GM23338 (cell line): ENCODE measurements at regions not wholly inside any gene's neighbourhood (a gene's known extent, or its start where the extent isn't known, plus 50 kb on each side); places are given as distances from the start of the nearest gene placed in this dataset.
A peak's percentile ranks its signal among the peaks of the same experiment; 100 is the strongest.

Source experiments
- ATAC-seq: fragments of 200-7000 bp; cut with Tn5 transposase; 3 replicates; pipeline ENCODE4 v1.9.1; 2020
- DNase-seq: peaks from one replicate; pipeline ENCODE4 v3.0.0-alpha.2; 2015; ENCODE audit warnings: low spot score
- H2AFZ ChIP-seq: fragments of 200-600 bp; sonication (generic); 2 replicates; pipeline ENCODE4 v1.8.0; 2016; ENCODE audit warnings: antibody characterized with exemption, mild to moderate bottlenecking, moderate library complexity
- H3F3A ChIP-seq: fragments of 200-600 bp; sonication (generic); replicated peaks from 2 replicates; pipeline ENCODE4 v1.8.0; 2017; ENCODE audit warnings: antibody characterized with exemption, mixed run types, low read depth
- H3K27ac ChIP-seq: fragments of 200-600 bp; sonication (generic); 2 replicates; pipeline ENCODE4 v1.6.1; 2016; ENCODE audit warnings: low read depth
- H3K27me3 ChIP-seq: fragments of 200-600 bp; sonication (generic); 2 replicates; pipeline ENCODE4 v1.8.0; 2016; ENCODE audit warnings: mild to moderate bottlenecking, mixed run types, moderate library complexity; ENCODE audit not compliant: insufficient read depth
- H3K36me3 ChIP-seq: fragments of 200-600 bp; sonication (generic); 2 replicates; pipeline ENCODE4 v1.8.0; 2016; ENCODE audit warnings: mild to moderate bottlenecking; ENCODE audit not compliant: insufficient read depth
- H3K4me1 ChIP-seq: fragments of 200-600 bp; sonication (generic); 2 replicates; pipeline ENCODE4 v1.8.0; 2016; ENCODE audit warnings: mild to moderate bottlenecking, moderate library complexity; ENCODE audit not compliant: insufficient read depth
- H3K4me2 ChIP-seq: fragments of 200-600 bp; sonication (generic); 2 replicates; pipeline ENCODE4 v1.7.1; 2017; ENCODE audit warnings: mixed run types
- H3K4me3 ChIP-seq: fragments of 200-600 bp; sonication (generic); 2 replicates; pipeline ENCODE4 v1.6.1; 2016; ENCODE audit warnings: mixed run types
- H3K79me2 ChIP-seq: fragments of 200-600 bp; sonication (generic); replicated peaks from 2 replicates; pipeline ENCODE4 v1.8.0; 2017; ENCODE audit warnings: mild to moderate bottlenecking; ENCODE audit not compliant: insufficient read depth
- H3K9me2 ChIP-seq: fragments of 200-600 bp; sonication (generic); 2 replicates; pipeline ENCODE4 v1.8.0; 2017; ENCODE audit not compliant: insufficient read depth
- H4K20me1 ChIP-seq: fragments of 200-600 bp; sonication (generic); replicated peaks from 2 replicates; pipeline ENCODE4 v1.8.0; 2017; ENCODE audit warnings: mild to moderate bottlenecking; ENCODE audit not compliant: insufficient read depth
- H3K27ac Mint-ChIP-seq: 2 replicates; pipeline ENCODE4 v1.8.0; 2020; ENCODE audit warnings: inconsistent platforms, mild to moderate bottlenecking, moderate library complexity, mixed read lengths
- H3K27me3 Mint-ChIP-seq: 3 replicates; pipeline ENCODE4 v1.8.0; 2022; ENCODE audit warnings: low read depth, mild to moderate bottlenecking, moderate library complexity, mixed read lengths, inconsistent platforms; ENCODE audit not compliant: insufficient read depth, poor library complexity
- H3K36me3 Mint-ChIP-seq: 3 replicates; pipeline ENCODE4 v1.8.0; 2021; ENCODE audit warnings: low read depth, mild to moderate bottlenecking, inconsistent platforms, moderate library complexity, mixed read lengths
- H3K4me1 Mint-ChIP-seq: 3 replicates; pipeline ENCODE4 v1.8.0; 2020; ENCODE audit warnings: mild to moderate bottlenecking, inconsistent platforms, mixed read lengths
- H3K4me3 Mint-ChIP-seq: 3 replicates; pipeline ENCODE4 v1.8.0; 2021; ENCODE audit warnings: moderate library complexity, mild to moderate bottlenecking, inconsistent platforms, mixed read lengths
- H3K9me3 Mint-ChIP-seq: 3 replicates; pipeline ENCODE4 v1.8.0; 2020; ENCODE audit warnings: moderate library complexity, mild to moderate bottlenecking, inconsistent platforms, mixed read lengths
- CREB1 ChIP-seq: fragments of 250-450 bp; sonication (Bioruptor Pico); IDR thresholded peaks from 2 replicates; pipeline ENCODE4 v1.5.0; 2020; ENCODE audit warnings: low read depth, mild to moderate bottlenecking, moderate library complexity
- CTCF ChIP-seq, 2 experiments: fragments of 200-600 bp in 1 of 2; sonication (generic) in 1 of 2; conservative IDR thresholded peaks; 2 replicates each; pipeline versions ENCODE4 v1.5.1 to v1.6.1; 2016 to 2017; ENCODE audit warnings: antibody characterized with exemption in 2 of 2, low read depth in 2 of 2, mild to moderate bottlenecking in 2 of 2, moderate library complexity in 1 of 2
- ETS1 ChIP-seq: IDR thresholded peaks from 2 replicates; pipeline ENCODE4 v1.6.1; 2016; ENCODE audit warnings: antibody characterized with exemption
- EZH2 ChIP-seq: fragments of 200-600 bp; sonication (generic); IDR thresholded peaks from one replicate; pipeline ENCODE4 v1.8.0; 2017; ENCODE audit warnings: antibody characterized with exemption, mild to moderate bottlenecking, low read depth; ENCODE audit not compliant: unreplicated experiment
- EZH2phosphoT487 ChIP-seq: fragments of 200-600 bp; sonication (generic); IDR thresholded peaks from one replicate; pipeline ENCODE4 v1.8.1; 2018; ENCODE audit warnings: antibody characterized with exemption; ENCODE audit not compliant: unreplicated experiment
- JUNB ChIP-seq: IDR thresholded peaks from one replicate; pipeline ENCODE4 v1.6.1; 2016; ENCODE audit warnings: antibody characterized with exemption; ENCODE audit not compliant: unreplicated experiment
- NANOG ChIP-seq: IDR thresholded peaks from 2 replicates; pipeline ENCODE4 v1.6.1; 2016; ENCODE audit warnings: antibody characterized with exemption, borderline replicate concordance
- REST ChIP-seq: IDR thresholded peaks from one replicate; pipeline ENCODE4 v1.6.1; 2018; ENCODE audit warnings: antibody characterized with exemption; ENCODE audit not compliant: unreplicated experiment
- STAT1 ChIP-seq: IDR thresholded peaks from one replicate; pipeline ENCODE4 v1.6.1; 2016; ENCODE audit warnings: antibody characterized with exemption; ENCODE audit not compliant: unreplicated experiment
- ZNF114 ChIP-seq: fragments of 250-450 bp; sonication (Bioruptor Pico); IDR thresholded peaks from 2 replicates; pipeline ENCODE4 v1.5.0; 2020; ENCODE audit warnings: mild to moderate bottlenecking, moderate library complexity
- ZNF331 ChIP-seq: fragments of 250-450 bp; sonication (Bioruptor Pico); IDR thresholded peaks from 2 replicates; pipeline ENCODE4 v1.5.0; 2020; ENCODE audit warnings: low read depth, mild to moderate bottlenecking, moderate library complexity
- ZNF462 ChIP-seq: fragments of 250-450 bp; sonication (Bioruptor Pico); IDR thresholded peaks from 2 replicates; pipeline ENCODE4 v1.5.0; 2020; ENCODE audit warnings: mild to moderate bottlenecking, moderate library complexity

GRCh38 chr2:164389411-164389810 is 231.9 kb downstream of the GRB14 start:
- TF ChIP-seq REST (no peak), NANOG (no peak), ZNF331 (CRISPR knock-in tag) (no peak), EZH2phosphoT487 (no peak), JUNB (no peak), ETS1 (no peak), STAT1 (no peak), CTCF (conservative IDR thresholded peaks at IDR 0.05; ENCODE audit: low read depth in 2 of 2) (no peak), CREB1 (no peak), ZNF114 (CRISPR knock-in tag) (no peak), EZH2 (no peak), ZNF462 (CRISPR knock-in tag) (no peak)

More at GRCh38 chr2:164389411-164389810, 231.9 kb downstream of the GRB14 start:
- Mint-ChIP-seq H3K4me1 (peaks cover 21% of the 10 kb centered on the region), H3K27ac (no peak overlapping the region), H3K4me3 (no peak overlapping the region), H3K27me3 (peaks cover 2% of the 10 kb centered on the region), H3K36me3 (no peaks in the 10 kb centered on the region), H3K9me3 (no peaks in the 10 kb centered on the region)
- Histone ChIP-seq H3K4me2 (no peak overlapping the region), H3K36me3 (no peaks in the 10 kb centered on the region), H4K20me1 (no peaks in the 10 kb centered on the region), H3K9me2 (no peaks in the 10 kb centered on the region), H3K4me3 (no peak overlapping the region), H3K4me1 (peaks cover 13% of the 10 kb centered on the region; the same call in 1 of the 2 replicates), H3K27me3 (no peaks in the 10 kb centered on the region), H3K79me2 (no peaks in the 10 kb centered on the region), H3F3A (no peaks in the 10 kb centered on the region), H2AFZ (peak overlapping the region; percentile 67), H3K27ac (no peak overlapping the region)
- DNase-seq (no peak), ATAC-seq (no peak)
